ENCODE measurements at regions not wholly inside any gene's neighbourhood (a gene's known extent, or its start where the extent isn't known, plus 50 kb on each side); places are given as distances from the start of the nearest gene placed in this dataset.

GRCh38 chr10:78516756-78517155, 483.1 kb downstream of the RPS24 start:
- DNase-seq (ENCODE audit: low spot score), result no peak

- no peak for DNase-seq (ENCODE audit: low spot score)
Observed at GRCh38 chr10:78518224-78518623, 484.6 kb downstream of the RPS24 start.

- no peak for DNase-seq (ENCODE audit: low spot score)
Observed at GRCh38 chr10:78520737-78521430, 487.2 kb downstream of the RPS24 start.

GRCh38 chr10:78523453-78523852, 489.8 kb downstream of the RPS24 start:
- DNase-seq (ENCODE audit: low spot score), result no peak

- no peak for DNase-seq (ENCODE audit: low spot score)
Observed at GRCh38 chr10:78524342-78524741, 490.7 kb downstream of the RPS24 start.

GRCh38 chr10:78524941-78525340, 491.3 kb downstream of the RPS24 start:
- DNase-seq (ENCODE audit: low spot score), result no peak

- DNase-seq (ENCODE audit: low spot score), result no peak
Observed at GRCh38 chr10:78526347-78526746, 492.7 kb downstream of the RPS24 start.

GRCh38 chr10:78527296-78527695, 493.6 kb downstream of the RPS24 start:
- DNase-seq (ENCODE audit: low spot score), result no peak

- no peak for DNase-seq (ENCODE audit: low spot score)
Observed at GRCh38 chr10:78528749-78529204, 495.1 kb downstream of the RPS24 start.

- DNase-seq (ENCODE audit: low spot score), result no peak
Observed at GRCh38 chr10:78529262-78529661, 495.6 kb downstream of the RPS24 start.

- DNase-seq (ENCODE audit: low spot score), result no peak
Observed at GRCh38 chr10:78531088-78531487, 497.4 kb downstream of the RPS24 start.

GRCh38 chr10:78532480-78533042, 498.9 kb downstream of the RPS24 start:
- DNase-seq (ENCODE audit: low spot score), result no peak

GRCh38 chr10:78533098-78533497, 499.4 kb downstream of the RPS24 start:
- DNase-seq (ENCODE audit: low spot score), result no peak

- DNase-seq (ENCODE audit: low spot score), result no peak
Observed at GRCh38 chr10:78533776-78534175, 500.1 kb downstream of the RPS24 start.

- DNase-seq (ENCODE audit: low spot score), result no peak
Observed at GRCh38 chr10:78535716-78536218, 502.1 kb downstream of the RPS24 start.

GRCh38 chr10:78537018-78537417, 503.4 kb downstream of the RPS24 start:
- DNase-seq (ENCODE audit: low spot score), result no peak

- no peak for DNase-seq (ENCODE audit: low spot score)
Observed at GRCh38 chr10:78539247-78539766, 505.6 kb downstream of the RPS24 start.

- no peak for DNase-seq (ENCODE audit: low spot score)
Observed at GRCh38 chr10:78540355-78541076, 506.9 kb downstream of the RPS24 start.

- DNase-seq (ENCODE audit: low spot score), result no peak
Observed at GRCh38 chr10:78541481-78542140, 507.9 kb downstream of the RPS24 start.

- no peak for DNase-seq (ENCODE audit: low spot score)
Observed at GRCh38 chr10:78542141-78542489, 508.5 kb downstream of the RPS24 start.

- DNase-seq (ENCODE audit: low spot score), result no peak
Observed at GRCh38 chr10:78542521-78542920, 508.9 kb downstream of the RPS24 start.

- no peak for DNase-seq (ENCODE audit: low spot score)
Observed at GRCh38 chr10:78543031-78543748, 509.5 kb downstream of the RPS24 start.
